SU-DHL-6 (cell line): ENCODE measurements at regions not wholly inside any gene's neighbourhood (a gene's known extent, or its start where the extent isn't known, plus 50 kb on each side); places are given as distances from the start of the nearest gene placed in this dataset.

Experiments used
- EZH2phosphoT487 ChIP-seq: fragments of 200-600 bp; sonication (generic), shearing (Covaris generic); conservative IDR thresholded peaks from 2 replicates; pipeline ENCODE4 v1.6.1; 2018; ENCODE audit warnings: mild to moderate bottlenecking, antibody characterized with exemption, low read length, moderate library complexity, mixed read lengths
- TF ChIP-seq, protein P1 (sequence below): fragments of 200-600 bp; sonication (generic); IDR thresholded peaks from one replicate; pipeline ENCODE4 v1.5.1; 2017; ENCODE audit warnings: antibody characterized with exemption, mild to moderate bottlenecking, low read length, moderate library complexity; ENCODE audit not compliant: insufficient read depth, poor library complexity, severe bottlenecking

DNA sequence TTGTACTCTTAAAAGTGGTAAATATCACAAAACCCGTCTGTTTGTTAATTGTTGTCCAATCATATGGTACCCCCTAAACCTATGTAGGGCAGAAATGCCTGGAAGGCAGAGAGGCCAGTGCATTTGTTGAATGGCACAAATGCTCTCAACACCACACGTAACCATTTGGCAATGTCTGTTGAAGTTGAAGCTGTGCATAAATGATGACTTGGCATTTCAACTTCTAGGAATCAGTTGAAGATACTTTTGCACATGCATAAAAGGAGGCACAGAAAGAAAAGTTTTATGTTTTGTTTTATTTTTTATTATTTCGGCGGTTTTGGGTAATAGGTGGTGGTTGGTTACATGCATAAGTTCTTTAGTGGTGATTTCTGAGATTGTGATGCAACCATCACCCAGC lies 246.6 kb downstream of the TAF11L14 start:
- TF ChIP-seq, protein P1, sequence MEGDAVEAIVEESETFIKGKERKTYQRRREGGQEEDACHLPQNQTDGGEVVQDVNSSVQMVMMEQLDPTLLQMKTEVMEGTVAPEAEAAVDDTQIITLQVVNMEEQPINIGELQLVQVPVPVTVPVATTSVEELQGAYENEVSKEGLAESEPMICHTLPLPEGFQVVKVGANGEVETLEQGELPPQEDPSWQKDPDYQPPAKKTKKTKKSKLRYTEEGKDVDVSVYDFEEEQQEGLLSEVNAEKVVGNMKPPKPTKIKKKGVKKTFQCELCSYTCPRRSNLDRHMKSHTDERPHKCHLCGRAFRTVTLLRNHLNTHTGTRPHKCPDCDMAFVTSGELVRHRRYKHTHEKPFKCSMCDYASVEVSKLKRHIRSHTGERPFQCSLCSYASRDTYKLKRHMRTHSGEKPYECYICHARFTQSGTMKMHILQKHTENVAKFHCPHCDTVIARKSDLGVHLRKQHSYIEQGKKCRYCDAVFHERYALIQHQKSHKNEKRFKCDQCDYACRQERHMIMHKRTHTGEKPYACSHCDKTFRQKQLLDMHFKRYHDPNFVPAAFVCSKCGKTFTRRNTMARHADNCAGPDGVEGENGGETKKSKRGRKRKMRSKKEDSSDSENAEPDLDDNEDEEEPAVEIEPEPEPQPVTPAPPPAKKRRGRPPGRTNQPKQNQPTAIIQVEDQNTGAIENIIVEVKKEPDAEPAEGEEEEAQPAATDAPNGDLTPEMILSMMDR = no peak
- no peak for TF ChIP-seq EZH2phosphoT487
